IMR-90 (cell line): ENCODE measurements at regions not wholly inside any gene's neighbourhood (a gene's known extent, or its start where the extent isn't known, plus 50 kb on each side); places are given as distances from the start of the nearest gene placed in this dataset.
A peak's percentile ranks its signal among the peaks of the same experiment; 100 is the strongest.

ENCODE experiments used
- ATAC-seq: fragments of 200-7000 bp; cut with Tn5 transposase; 2 replicates; pipeline ENCODE4 v1.9.1; 2020; ENCODE audit warnings: low read depth, mild to moderate bottlenecking, moderate library complexity
- BruUV-seq: library from RNA; stranded (reverse); fragments of 400-500 nt; replicated peaks from 2 replicates; lab custom pipeline; 2021; lab: Mats Ljungman, UMichigan
- CTCF ChIA-PET: fragments of 300-600 bp; formaldehyde crosslinking; extraction: SDS; loops from one replicate; lab custom pipeline; 2021; ENCODE audit warnings: antibody characterized with exemption; lab: Yijun Ruan, JAX
- POLR2A ChIA-PET: fragments of 300-600 bp; sonication (Branson Sonifier 250); formaldehyde crosslinking; loops from one replicate; lab custom pipeline; 2022; ENCODE audit warnings: antibody characterized with exemption; ENCODE audit not compliant: unreplicated experiment; lab: Charles Lee
- DNase-seq: peaks from one replicate; pipeline ENCODE4 v3.0.0; 2013
- H2AFZ ChIP-seq: replicated peaks from 2 replicates; pipeline ENCODE3; 2013; ENCODE audit warnings: low read length, mild to moderate bottlenecking; ENCODE audit not compliant: poor library complexity
- H2AK5ac ChIP-seq: 2 replicates; pipeline ENCODE4 v1.6.1; 2013; ENCODE audit warnings: low read depth, low read length, inconsistent platforms
- H2AK9ac ChIP-seq: replicated peaks from 2 replicates; pipeline ENCODE3; 2013; ENCODE audit warnings: mild to moderate bottlenecking, low read depth, low read length, moderate library complexity; ENCODE audit not compliant: poor library complexity
- H2BK120ac ChIP-seq: 2 replicates; pipeline ENCODE4 v1.6.1; 2013; ENCODE audit warnings: low read depth, low read length, inconsistent platforms
- H2BK15ac ChIP-seq: 3 replicates; pipeline ENCODE4 v1.6.1; 2013; ENCODE audit warnings: low read depth, low read length, inconsistent platforms
- H2BK20ac ChIP-seq: 2 replicates; pipeline ENCODE4 v1.6.1; 2013; ENCODE audit warnings: low read depth, mild to moderate bottlenecking, inconsistent platforms, low read length, moderate library complexity
- H2BK5ac ChIP-seq: 2 replicates; pipeline ENCODE4 v1.6.1; 2013; ENCODE audit warnings: mild to moderate bottlenecking, low read depth, low read length, inconsistent platforms; ENCODE audit not compliant: poor library complexity, severe bottlenecking
- H3K14ac ChIP-seq: replicated peaks from 2 replicates; pipeline ENCODE4 v1.6.1; 2013; ENCODE audit warnings: low read depth, low read length, inconsistent platforms
- H3K18ac ChIP-seq: 2 replicates; pipeline ENCODE4 v1.6.1; 2013; ENCODE audit warnings: low read depth, low read length, control low read depth
- H3K23ac ChIP-seq: 2 replicates; pipeline ENCODE4 v1.6.1; 2013; ENCODE audit warnings: low read depth, low read length, inconsistent platforms
- H3K27ac ChIP-seq: 2 replicates; pipeline ENCODE4 v1.5.1; 2013; ENCODE audit warnings: mild to moderate bottlenecking, control low read depth, low read length; ENCODE audit not compliant: insufficient read depth
- H3K27me3 ChIP-seq: 2 replicates; pipeline ENCODE4 v1.6.1; 2013; ENCODE audit warnings: low read length; ENCODE audit not compliant: control insufficient read depth, insufficient read depth
- H3K36me3 ChIP-seq: 2 replicates; pipeline ENCODE4 v1.6.1; 2013; ENCODE audit warnings: low read length, mixed read lengths; ENCODE audit not compliant: control insufficient read depth, insufficient read depth
- H3K4ac ChIP-seq: 2 replicates; pipeline ENCODE4 v1.6.1; 2013; ENCODE audit warnings: low read depth, low read length, inconsistent platforms
- H3K4me1 ChIP-seq: 2 replicates; pipeline ENCODE4 v1.6.1; 2013; ENCODE audit warnings: low read length, mixed read lengths; ENCODE audit not compliant: control insufficient read depth, insufficient read depth
- H3K4me2 ChIP-seq: 2 replicates; pipeline ENCODE4 v1.6.1; 2013; ENCODE audit warnings: low read depth, mild to moderate bottlenecking, control low read depth, low read length, moderate library complexity
- H3K4me3 ChIP-seq: 2 replicates; pipeline ENCODE4 v1.5.1; 2013; ENCODE audit warnings: low read depth, mild to moderate bottlenecking, control low read depth, low read length, moderate library complexity; ENCODE audit not compliant: insufficient read depth
- H3K56ac ChIP-seq: 2 replicates; pipeline ENCODE4 v1.6.1; 2013; ENCODE audit warnings: low read length, inconsistent platforms; ENCODE audit not compliant: insufficient read depth; ENCODE audit errors: extremely low read depth
- H3K79me1 ChIP-seq, 2 experiments: 2 replicates each; pipeline ENCODE4 v1.6.1; 2013; ENCODE audit warnings: low read length in 2 of 2, inconsistent platforms in 1 of 2, low read depth in 1 of 2
- H3K9ac ChIP-seq: 2 replicates; pipeline ENCODE4 v1.6.1; 2013; ENCODE audit warnings: low read depth, low read length, control low read depth
- H3K9me1 ChIP-seq: 2 replicates; pipeline ENCODE4 v1.6.1; 2013; ENCODE audit warnings: low read length, inconsistent platforms; ENCODE audit not compliant: insufficient read depth
- H3K9me3 ChIP-seq: 2 replicates; pipeline ENCODE4 v1.6.1; 2013; ENCODE audit warnings: low read length; ENCODE audit not compliant: control insufficient read depth, insufficient read depth
- H4K20me1 ChIP-seq: 2 replicates; pipeline ENCODE4 v1.6.1; 2013; ENCODE audit warnings: low read length, inconsistent platforms; ENCODE audit not compliant: insufficient read depth
- H4K5ac ChIP-seq: 2 replicates; pipeline ENCODE4 v1.6.1; 2013; ENCODE audit warnings: mild to moderate bottlenecking, low read depth, low read length, control low read depth
- H4K8ac ChIP-seq, 2 experiments: 2 replicates each; pipeline ENCODE4 v1.6.1; 2013; ENCODE audit warnings: low read depth in 2 of 2, low read length in 2 of 2, control low read depth in 1 of 2, inconsistent platforms in 1 of 2
- H4K91ac ChIP-seq: 2 replicates; pipeline ENCODE4 v1.6.1; 2013; ENCODE audit warnings: low read depth, low read length, inconsistent platforms; ENCODE audit not compliant: insufficient read depth
- MAFK ChIP-seq: IDR thresholded peaks from 2 replicates; pipeline ENCODE4 v1.6.1; 2012; ENCODE audit warnings: low read depth, low read length, improper control_type of control experiment
- WGBS, 2 experiments: methylation state at CpG; one replicate each; pipeline versions ENCODE4 v1.1.5 to v1.1.7; 2013; ENCODE audit warnings: missing lambda C conversion rate in 2 of 2; ENCODE audit not compliant: insufficient read length in 1 of 2; ENCODE audit errors: extremely low coverage in 2 of 2; 5-methylcytosine and 5-hydroxymethylcytosine counted together
- dilution Hi-C: fragments of 300-500 bp; cut with HindIII; formaldehyde crosslinking; loops from one replicate; pipeline ENCODE4 v1.14.3; 2018; ENCODE audit warnings: low sequenced_read_pairs; ENCODE audit not compliant: unreplicated experiment
- in situ Hi-C: fragments of 300-500 bp; cut with MboI; formaldehyde crosslinking; loops from 3 replicates; pipeline ENCODE4 v1.14.3; 2019; ENCODE audit warnings: low sequenced_read_pairs, inconsistent platforms, mixed read lengths
- intact Hi-C: fragments of 100-400 bp; cut with micrococcal nuclease; formaldehyde crosslinking; loops from 2 replicates; pipeline ENCODE4 v1.10.0; 2022
- TF ChIP-seq, protein P1 (sequence below): fragments of 150-350 bp; IDR thresholded peaks from 2 replicates; pipeline ENCODE4 v1.6.1; 2017; ENCODE audit warnings: mild to moderate bottlenecking, antibody characterized with exemption, low read length, low read depth

DNA sequence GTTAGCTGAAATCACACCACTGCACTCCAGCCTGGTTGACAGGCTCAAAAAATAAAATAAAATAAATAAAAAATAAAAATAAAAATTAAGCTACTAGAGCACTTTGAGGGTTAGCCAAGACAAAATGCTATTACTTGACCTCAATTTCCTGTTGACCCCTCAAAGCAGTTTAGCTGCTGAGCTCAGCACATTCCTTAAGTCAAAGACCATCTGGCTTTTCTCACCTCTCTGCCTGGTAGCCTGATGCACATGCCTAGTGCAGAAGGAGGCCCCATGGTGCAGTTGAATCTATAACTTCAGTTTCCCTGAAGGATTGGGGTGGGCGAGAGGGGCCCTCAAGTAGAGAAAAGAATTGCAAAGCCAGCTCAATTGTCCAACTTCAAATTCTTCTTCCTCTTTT is 211.1 kb upstream of the GALNT17 start:
- Histone ChIP-seq H3K4me2 (no peak overlapping the region), H2AFZ (no peak overlapping the region), H3K14ac (no peak overlapping the region), H3K4ac (no peak overlapping the region), H4K91ac (no peak overlapping the region), H3K18ac (no peak overlapping the region), H4K8ac (no peak overlapping the region), H2AK9ac (no peak overlapping the region), H3K9me1 (no peaks in the 10 kb centered on the region), H2BK20ac (no peak overlapping the region), H3K4me1 (no peaks in the 10 kb centered on the region), H2BK120ac (no peak overlapping the region), H3K27me3 (no peaks in the 10 kb centered on the region), H3K79me1 (no peaks in the 10 kb centered on the region), H3K27ac (no peak overlapping the region), H4K20me1 (no peaks in the 10 kb centered on the region), H2BK15ac (no peak overlapping the region), H2BK5ac (no peak overlapping the region), H3K9ac (no peak overlapping the region), H2AK5ac (no peak overlapping the region), H4K5ac (no peak overlapping the region), H3K36me3 (no peaks in the 10 kb centered on the region), H3K9me3 (peaks cover 21% of the 10 kb centered on the region), H3K23ac (no peak overlapping the region), H3K4me3 (no peak overlapping the region), H3K56ac (no peak overlapping the region)
- WGBS, 2 experiments: no CpG with 5 or more reads among the region's 1 CpG
- DNase-seq (no peak), ATAC-seq (no peak)
- dilution Hi-C loops (no loop called here), intact Hi-C loops (no loop called here), in situ Hi-C loops (no loop called here)
- TF ChIP-seq, protein P1, sequence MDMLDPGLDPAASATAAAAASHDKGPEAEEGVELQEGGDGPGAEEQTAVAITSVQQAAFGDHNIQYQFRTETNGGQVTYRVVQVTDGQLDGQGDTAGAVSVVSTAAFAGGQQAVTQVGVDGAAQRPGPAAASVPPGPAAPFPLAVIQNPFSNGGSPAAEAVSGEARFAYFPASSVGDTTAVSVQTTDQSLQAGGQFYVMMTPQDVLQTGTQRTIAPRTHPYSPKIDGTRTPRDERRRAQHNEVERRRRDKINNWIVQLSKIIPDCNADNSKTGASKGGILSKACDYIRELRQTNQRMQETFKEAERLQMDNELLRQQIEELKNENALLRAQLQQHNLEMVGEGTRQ: no peak
- peak; percentile 33 for TF ChIP-seq MAFK
- ChIA-PET CTCF (no interaction called here), POLR2A (no interaction called here)
- BruUV-seq: no TSS peak
